ENCODE measurements at regions not wholly inside any gene's neighbourhood (a gene's known extent, or its start where the extent isn't known, plus 50 kb on each side); places are given as distances from the start of the nearest gene placed in this dataset.
"Not testable (repeated sequence)": the region's sequence is repeated elsewhere in the genome, so short reads cannot be mapped to it uniquely, and the experiment has no call there.

DNA sequence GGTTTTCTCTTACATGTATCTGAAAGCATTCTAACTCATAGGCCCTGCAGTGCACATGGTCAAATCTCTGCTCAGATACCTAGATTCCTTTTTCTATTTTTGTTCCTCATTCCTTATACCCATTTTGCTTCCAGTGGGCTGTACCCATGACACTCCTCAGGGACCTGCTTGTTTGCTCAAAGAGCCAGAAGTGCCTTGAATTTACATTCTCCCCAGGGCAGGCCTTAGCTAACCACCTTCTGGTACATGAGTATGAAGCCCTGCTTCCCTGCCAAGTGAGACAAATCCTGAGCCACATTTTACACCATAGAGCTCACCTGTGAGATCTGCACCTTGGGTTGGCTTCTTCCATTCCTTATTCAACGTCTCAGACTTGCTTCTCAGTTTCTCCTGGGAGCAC is 326.6 kb upstream of the SASH1 start:
- H2AFZ ChIP-seq (ENCODE audit: low read length), result no peak overlapping the region
- no peaks in the 10 kb centered on the region for H4K20me1 ChIP-seq (ENCODE audit: insufficient read depth, low read length)
- H3K27ac ChIP-seq (ENCODE audit: low read depth, low read length), result no peak overlapping the region
- H3K4me2 ChIP-seq (ENCODE audit: insufficient read depth, low read length), result no peak overlapping the region
- no peaks in the 10 kb centered on the region for H3K79me2 ChIP-seq (ENCODE audit: insufficient read depth, low read length)
- H3K9me3 ChIP-seq (ENCODE audit: low read depth, low read length), result no peaks in the 10 kb centered on the region
- no peaks in the 10 kb centered on the region for H3K27me3 ChIP-seq (ENCODE audit: insufficient read depth, low read length)
- H3K4me1 ChIP-seq (ENCODE audit: insufficient read depth, low read length), result no peaks in the 10 kb centered on the region
- no peak overlapping the region for H3K4me3 ChIP-seq (ENCODE audit: insufficient read depth, low read length)
- no peaks in the 10 kb centered on the region for H3K36me3 ChIP-seq (ENCODE audit: insufficient read depth, low read length)
- TF ChIP-seq, protein P1, sequence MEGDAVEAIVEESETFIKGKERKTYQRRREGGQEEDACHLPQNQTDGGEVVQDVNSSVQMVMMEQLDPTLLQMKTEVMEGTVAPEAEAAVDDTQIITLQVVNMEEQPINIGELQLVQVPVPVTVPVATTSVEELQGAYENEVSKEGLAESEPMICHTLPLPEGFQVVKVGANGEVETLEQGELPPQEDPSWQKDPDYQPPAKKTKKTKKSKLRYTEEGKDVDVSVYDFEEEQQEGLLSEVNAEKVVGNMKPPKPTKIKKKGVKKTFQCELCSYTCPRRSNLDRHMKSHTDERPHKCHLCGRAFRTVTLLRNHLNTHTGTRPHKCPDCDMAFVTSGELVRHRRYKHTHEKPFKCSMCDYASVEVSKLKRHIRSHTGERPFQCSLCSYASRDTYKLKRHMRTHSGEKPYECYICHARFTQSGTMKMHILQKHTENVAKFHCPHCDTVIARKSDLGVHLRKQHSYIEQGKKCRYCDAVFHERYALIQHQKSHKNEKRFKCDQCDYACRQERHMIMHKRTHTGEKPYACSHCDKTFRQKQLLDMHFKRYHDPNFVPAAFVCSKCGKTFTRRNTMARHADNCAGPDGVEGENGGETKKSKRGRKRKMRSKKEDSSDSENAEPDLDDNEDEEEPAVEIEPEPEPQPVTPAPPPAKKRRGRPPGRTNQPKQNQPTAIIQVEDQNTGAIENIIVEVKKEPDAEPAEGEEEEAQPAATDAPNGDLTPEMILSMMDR (IDR thresholded peaks at IDR 0.05; ENCODE audit: extremely low read depth, low read depth, low read length), result no peak
- no peak for DNase-seq (ENCODE audit: insufficient read length, low spot score, missing footprints)

DNA sequence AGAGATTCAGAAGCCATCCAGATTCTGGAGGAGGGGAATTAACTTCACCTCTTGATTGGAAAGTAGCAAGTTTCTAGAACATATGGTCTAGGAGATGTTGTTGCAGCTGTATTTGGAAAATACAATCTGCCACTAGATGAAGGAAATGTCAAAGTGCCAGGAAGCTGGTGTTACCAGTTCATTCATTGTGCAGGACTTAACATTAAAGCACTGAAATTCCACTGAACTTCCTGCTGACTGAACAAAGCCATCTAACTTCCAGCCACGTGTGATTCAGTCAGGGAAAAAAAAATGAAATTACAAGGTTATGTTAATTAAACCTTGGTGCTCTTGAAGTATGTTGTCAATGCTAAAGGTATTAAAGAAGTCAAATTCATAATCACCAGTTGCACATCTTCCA is 321.5 kb upstream of the SASH1 start:
- Histone ChIP-seq H3K9me3 (ENCODE audit: low read depth, low read length) (no peaks in the 10 kb centered on the region), H2AFZ (ENCODE audit: low read length) (no peak overlapping the region), H3K36me3 (ENCODE audit: insufficient read depth, low read length) (no peaks in the 10 kb centered on the region), H3K4me1 (ENCODE audit: insufficient read depth, low read length) (no peaks in the 10 kb centered on the region), H3K79me2 (ENCODE audit: insufficient read depth, low read length) (no peaks in the 10 kb centered on the region), H3K27me3 (ENCODE audit: insufficient read depth, low read length) (no peaks in the 10 kb centered on the region), H3K4me2 (ENCODE audit: insufficient read depth, low read length) (no peak overlapping the region), H3K27ac (ENCODE audit: low read depth, low read length) (no peak overlapping the region), H4K20me1 (ENCODE audit: insufficient read depth, low read length) (no peaks in the 10 kb centered on the region), H3K4me3 (ENCODE audit: insufficient read depth, low read length) (no peak overlapping the region)
- TF ChIP-seq, protein P1 (IDR thresholded peaks at IDR 0.05; ENCODE audit: extremely low read depth, low read depth, low read length), result no peak
- no peak for DNase-seq (ENCODE audit: insufficient read length, low spot score, missing footprints)

DNA sequence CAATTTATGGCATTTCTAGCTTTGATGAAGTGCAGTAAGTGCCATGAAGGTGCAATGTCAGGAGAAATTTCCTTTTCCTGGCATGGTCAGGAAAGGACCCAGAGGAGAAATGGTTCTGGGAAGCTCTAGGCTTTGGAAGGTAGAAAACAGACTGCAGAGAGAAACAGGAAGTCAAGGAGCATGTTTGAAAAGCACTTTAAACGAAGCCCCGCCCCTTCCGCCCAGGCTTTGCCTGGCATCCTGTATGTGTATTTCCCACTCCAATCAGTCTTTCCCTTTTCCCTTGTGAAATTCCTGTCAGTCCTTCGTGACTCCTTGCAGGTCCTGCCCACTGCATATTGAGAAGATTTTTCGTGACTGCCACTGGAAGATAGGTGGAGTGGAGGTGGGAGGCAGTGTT is 320.9 kb upstream of the SASH1 start:
- Histone ChIP-seq H3K4me1 (ENCODE audit: insufficient read depth, low read length) (no peaks in the 10 kb centered on the region), H3K4me2 (ENCODE audit: insufficient read depth, low read length) (no peak overlapping the region), H3K79me2 (ENCODE audit: insufficient read depth, low read length) (no peaks in the 10 kb centered on the region), H3K9me3 (ENCODE audit: low read depth, low read length) (no peaks in the 10 kb centered on the region), H2AFZ (ENCODE audit: low read length) (no peak overlapping the region), H3K27ac (ENCODE audit: low read depth, low read length) (no peak overlapping the region), H3K4me3 (ENCODE audit: insufficient read depth, low read length) (no peak overlapping the region), H3K36me3 (ENCODE audit: insufficient read depth, low read length) (no peaks in the 10 kb centered on the region), H4K20me1 (ENCODE audit: insufficient read depth, low read length) (no peaks in the 10 kb centered on the region), H3K27me3 (ENCODE audit: insufficient read depth, low read length) (no peaks in the 10 kb centered on the region)
- TF ChIP-seq, protein P1 (IDR thresholded peaks at IDR 0.05; ENCODE audit: extremely low read depth, low read depth, low read length), result no peak
- no peak for DNase-seq (ENCODE audit: insufficient read length, low spot score, missing footprints)

DNA sequence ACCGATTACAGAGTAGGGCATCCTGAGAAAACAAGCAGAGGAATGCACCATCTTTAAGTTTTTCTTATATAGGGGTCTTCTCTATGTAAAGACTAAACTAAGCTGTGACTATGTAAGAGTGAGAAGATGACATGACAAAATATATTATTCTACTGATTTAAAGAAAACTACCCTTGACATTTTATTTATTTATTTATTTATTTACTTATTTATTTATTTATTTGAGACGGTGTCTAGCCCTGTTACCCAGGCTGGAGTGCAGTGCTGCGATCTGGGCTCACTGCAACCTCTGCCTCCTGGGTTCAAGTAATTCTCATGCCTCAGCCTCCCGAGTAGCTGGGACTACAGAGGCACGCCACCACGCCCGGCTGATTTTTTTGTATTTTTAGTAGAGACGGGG is 320.4 kb upstream of the SASH1 start:
- not testable (repeated sequence) for H3K79me2 ChIP-seq (ENCODE audit: insufficient read depth, low read length); H3K27me3 ChIP-seq (ENCODE audit: insufficient read depth, low read length); H3K4me3 ChIP-seq (ENCODE audit: insufficient read depth, low read length); H3K4me1 ChIP-seq (ENCODE audit: insufficient read depth, low read length); H3K9me3 ChIP-seq (ENCODE audit: low read depth, low read length); H4K20me1 ChIP-seq (ENCODE audit: insufficient read depth, low read length); H3K27ac ChIP-seq (ENCODE audit: low read depth, low read length); H2AFZ ChIP-seq (ENCODE audit: low read length); DNase-seq (ENCODE audit: insufficient read length, low spot score, missing footprints); H3K4me2 ChIP-seq (ENCODE audit: insufficient read depth, low read length); H3K36me3 ChIP-seq (ENCODE audit: insufficient read depth, low read length)

DNA sequence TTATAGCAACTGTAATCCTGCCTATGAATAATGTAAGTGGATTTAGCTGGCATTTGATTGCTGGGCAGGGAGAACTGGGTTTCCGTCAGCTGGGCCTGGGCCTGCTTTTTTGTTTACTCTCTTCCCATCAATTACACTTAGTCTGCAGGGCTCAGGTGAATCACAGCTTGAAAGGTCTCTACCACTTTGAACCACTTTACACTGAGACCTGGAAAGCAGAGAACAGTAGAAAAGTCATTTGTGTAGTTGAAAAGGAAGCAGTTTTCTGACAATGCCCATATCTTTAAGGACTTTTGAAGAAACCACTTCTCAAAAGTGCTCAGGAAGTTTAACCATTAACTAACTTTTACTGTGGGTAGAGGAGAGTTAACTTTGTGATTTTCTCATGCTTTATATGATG is 315.4 kb upstream of the SASH1 start:
- H3K9me3 ChIP-seq (ENCODE audit: low read depth, low read length), result no peaks in the 10 kb centered on the region
- H3K79me2 ChIP-seq (ENCODE audit: insufficient read depth, low read length), result no peaks in the 10 kb centered on the region
- no peaks in the 10 kb centered on the region for H3K4me1 ChIP-seq (ENCODE audit: insufficient read depth, low read length)
- no peak overlapping the region for H3K4me2 ChIP-seq (ENCODE audit: insufficient read depth, low read length)
- H3K27ac ChIP-seq (ENCODE audit: low read depth, low read length), result no peak overlapping the region
- DNase-seq (ENCODE audit: insufficient read length, low spot score, missing footprints), result no peak
- no peak overlapping the region for H2AFZ ChIP-seq (ENCODE audit: low read length)
- H3K36me3 ChIP-seq (ENCODE audit: insufficient read depth, low read length), result no peaks in the 10 kb centered on the region
- TF ChIP-seq, protein P1 (IDR thresholded peaks at IDR 0.05; ENCODE audit: extremely low read depth, low read depth, low read length), result no peak
- no peaks in the 10 kb centered on the region for H4K20me1 ChIP-seq (ENCODE audit: insufficient read depth, low read length)
- H3K27me3 ChIP-seq (ENCODE audit: insufficient read depth, low read length), result no peaks in the 10 kb centered on the region
- H3K4me3 ChIP-seq (ENCODE audit: insufficient read depth, low read length), result no peak overlapping the region

Measured in osteoblast (primary cell).